SHP77 treated with DMSO at 0.1 percent for 48 hours (cell line): ENCODE measurements at regions not wholly inside any gene's neighbourhood (a gene's known extent, or its start where the extent isn't known, plus 50 kb on each side); places are given as distances from the start of the nearest gene placed in this dataset.
"Not testable (repeated sequence)": the region's sequence is repeated elsewhere in the genome, so short reads cannot be mapped to it uniquely, and the experiment has no call there.

ENCODE experiments used
- DNase-seq: peaks from one replicate; lab custom pipeline; 2025; lab: John Stamatoyannopoulos, UW

DNA sequence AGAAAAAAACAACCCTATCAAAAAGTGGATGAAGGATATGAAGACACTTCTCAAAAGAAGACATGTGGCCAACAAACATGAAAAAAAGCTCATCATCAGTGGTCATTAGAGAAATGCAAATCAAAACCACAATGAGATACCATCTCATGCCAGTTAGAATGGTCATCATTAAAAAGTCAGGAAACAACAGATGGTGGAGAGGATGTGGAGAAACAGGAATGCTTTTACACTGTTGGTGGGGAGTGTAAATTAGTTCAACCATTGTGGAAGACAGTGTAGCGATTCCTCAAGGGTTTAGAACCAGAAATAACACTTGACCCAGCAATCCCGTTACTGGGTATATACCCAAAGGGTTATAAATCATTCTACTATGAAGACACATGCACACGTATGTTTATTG lies 124.0 kb upstream of the PRICKLE1 start:
- DNase-seq: not testable (repeated sequence)

DNA sequence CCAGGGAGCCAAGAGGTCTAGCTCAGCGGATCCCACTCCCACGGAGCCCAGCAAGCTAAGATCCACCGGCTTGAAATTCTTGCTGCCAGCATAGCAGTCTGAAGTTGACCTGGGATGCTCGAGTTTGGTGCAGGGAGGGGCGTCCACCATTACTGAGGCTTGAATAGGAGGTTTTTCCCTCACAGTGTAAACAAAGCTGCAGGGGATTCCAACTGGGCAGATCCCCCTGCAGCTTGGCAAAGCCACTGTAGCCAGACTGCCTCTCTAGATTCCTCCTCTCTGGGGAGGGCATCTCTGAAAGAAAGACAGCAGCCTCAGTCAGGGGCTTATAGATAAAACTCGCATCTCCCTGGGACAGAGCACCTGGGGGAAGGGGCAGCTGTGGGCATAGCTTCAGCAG lies 118.8 kb upstream of the PRICKLE1 start:
- not testable (repeated sequence) for DNase-seq

DNA sequence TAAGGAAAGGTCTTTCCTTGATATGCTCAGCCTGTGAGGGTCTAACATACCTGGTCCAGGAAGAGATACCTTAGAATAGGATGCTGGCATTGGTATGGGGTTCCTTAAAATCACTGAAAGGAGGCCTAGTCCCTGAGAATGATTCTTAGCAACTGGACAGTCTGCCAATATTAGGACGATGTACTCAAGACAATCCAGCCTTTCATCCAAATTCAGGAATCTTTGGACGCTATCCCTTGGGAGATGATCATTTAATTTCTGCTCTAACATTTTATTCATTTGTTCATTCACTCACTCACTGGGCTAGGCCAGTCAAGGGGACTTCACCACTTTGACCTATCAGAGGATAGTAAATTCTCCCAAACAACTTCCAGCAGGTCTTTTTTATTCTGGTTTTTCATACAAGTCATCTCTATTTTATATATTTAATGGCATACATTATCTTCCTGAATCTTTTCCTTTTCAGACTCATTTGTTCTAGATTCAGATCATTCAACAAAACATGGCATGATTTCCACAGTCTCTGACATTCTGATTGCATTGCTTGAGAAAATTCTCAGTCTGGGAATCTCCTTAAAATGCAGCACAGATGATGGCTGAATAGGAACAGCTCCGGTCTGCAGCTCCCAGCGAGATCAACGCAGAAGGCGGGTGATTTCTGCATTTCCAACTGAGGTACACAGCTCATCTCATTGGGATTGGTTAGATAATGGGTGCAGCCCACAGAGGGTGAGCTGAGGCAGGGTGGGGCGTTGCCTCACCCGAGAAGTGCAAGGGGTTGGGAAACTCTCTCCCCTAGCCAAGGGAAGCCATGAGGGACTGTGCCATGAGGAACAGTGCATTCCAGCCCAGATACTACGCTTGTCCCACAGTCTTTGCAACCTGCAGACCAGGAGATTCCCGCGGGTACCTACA lies 118.0 kb upstream of the PRICKLE1 start:
- DNase-seq: no peak

DNA sequence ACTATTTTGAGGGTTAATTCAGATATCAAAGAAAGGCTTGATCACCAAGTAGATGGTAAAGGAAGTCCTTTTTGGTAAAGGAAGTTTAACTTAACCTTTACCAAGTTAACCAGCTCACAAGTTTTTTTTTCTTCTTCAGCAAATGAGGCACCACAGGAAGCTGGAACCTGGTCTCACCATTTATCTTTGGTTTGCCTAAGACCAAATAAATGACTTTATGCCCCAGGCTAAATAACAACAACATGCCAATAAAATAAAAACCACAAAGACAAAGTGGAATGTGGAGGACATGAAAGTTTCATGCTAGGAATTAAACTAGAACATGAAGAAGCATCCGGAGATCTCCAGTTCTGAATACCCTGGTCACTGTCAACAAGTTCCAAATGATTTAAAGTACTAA lies 116.8 kb upstream of the PRICKLE1 start:
- no peak for DNase-seq

DNA sequence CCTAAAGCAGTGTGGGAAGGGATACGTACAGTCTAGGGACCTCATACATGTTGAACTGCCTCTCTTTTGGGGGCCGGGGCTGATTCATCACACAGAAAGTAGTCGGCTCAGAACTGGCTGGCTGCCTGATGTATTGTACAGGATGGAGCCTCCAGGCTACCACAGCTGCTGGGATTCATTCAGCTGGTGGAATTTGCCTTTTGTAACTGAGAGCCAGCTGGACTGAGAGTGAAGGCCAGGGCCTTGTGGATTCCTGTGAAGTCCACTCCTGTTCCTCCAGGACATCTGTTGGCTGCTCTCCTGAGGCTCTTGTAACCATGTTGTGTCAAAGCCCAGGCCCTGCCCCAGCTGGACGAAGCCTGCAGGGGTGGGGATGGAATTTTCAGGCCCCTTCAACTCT lies 116.3 kb upstream of the PRICKLE1 start:
- DNase-seq: no peak

DNA sequence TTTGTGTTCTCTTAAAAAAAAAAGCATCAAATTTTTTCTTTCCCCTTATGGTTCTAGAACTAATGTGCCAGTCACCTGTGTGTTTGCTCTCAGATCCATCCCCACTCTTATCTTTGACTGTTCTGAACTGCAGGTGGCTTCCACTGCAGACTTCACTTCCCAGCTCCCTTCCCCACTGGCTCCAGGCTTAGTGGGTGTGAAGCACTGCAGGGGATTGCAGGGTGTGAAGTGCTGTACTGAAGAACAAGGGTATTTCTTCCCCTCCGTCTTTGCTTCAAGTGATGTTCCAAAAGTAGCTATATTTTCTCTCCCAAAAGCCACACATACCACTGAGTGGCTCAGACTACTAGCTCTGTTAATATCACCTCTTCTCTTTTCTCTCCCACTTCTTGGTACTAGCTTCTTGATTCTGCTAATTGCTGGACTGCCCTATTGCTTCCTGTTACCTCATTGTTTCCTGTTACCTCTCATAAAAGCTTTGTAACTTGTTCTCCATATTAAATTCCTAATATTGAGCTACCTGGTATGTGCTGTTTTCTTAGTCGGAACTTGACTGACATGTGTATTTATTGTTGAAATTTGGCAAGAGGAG lies 115.4 kb upstream of the PRICKLE1 start:
- DNase-seq: no peak

DNA sequence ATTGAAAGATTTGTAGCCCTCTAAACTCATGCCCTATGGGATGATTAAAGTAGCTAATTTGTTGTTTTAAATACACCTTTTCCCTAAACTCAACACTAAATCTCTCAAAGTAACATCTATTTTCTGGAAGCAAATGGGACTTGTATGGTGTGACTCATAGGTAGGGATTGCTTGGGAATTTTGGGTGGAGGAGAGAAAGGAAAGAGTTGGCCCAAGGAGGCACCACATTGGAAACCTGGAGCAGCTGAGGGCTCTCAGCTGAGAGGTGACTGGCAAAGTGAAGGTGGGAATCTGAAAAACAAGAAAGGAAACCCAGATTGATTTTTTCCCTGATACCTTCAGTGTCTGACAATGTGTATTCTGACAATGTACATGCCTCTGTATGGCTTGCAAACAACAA lies 114.8 kb upstream of the PRICKLE1 start:
- DNase-seq: no peak

DNA sequence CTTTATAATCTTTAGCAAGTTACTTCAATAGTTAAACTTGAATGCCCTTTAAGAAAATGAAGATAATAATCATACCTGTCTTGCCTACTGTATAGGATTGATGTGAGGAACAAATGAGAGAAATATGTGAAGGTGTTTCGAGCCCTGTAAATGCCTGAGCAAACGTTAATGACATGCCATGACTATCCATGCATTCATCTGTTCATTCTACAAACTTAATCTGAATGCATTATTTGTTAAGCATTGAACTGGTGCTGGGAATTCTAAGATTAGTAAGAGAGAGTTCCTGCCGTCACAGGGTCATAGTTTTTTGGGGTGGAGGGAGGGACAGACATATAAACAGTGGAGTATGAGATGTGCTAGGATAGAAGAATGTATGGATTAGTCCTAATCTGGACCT lies 111.5 kb upstream of the PRICKLE1 start:
- no peak for DNase-seq

DNA sequence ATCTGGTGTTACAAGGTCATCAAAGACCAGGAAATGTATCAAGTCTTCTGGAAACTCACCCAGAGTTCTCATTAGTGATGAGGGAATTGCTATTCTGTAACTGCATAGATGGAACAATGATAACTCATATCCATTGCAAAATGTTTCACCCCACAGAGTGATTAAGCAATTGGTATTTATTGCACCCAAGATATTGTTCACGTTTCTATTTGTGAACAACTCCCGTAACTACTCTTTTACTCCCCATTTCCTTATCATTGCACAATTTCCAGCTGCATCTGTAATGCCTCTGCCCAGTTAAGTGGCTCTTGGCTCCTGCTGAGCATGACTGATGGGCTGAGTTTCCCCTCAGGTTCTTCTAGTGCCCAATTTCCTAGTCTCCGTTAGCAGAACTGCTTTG lies 108.7 kb upstream of the PRICKLE1 start:
- DNase-seq: no peak

DNA sequence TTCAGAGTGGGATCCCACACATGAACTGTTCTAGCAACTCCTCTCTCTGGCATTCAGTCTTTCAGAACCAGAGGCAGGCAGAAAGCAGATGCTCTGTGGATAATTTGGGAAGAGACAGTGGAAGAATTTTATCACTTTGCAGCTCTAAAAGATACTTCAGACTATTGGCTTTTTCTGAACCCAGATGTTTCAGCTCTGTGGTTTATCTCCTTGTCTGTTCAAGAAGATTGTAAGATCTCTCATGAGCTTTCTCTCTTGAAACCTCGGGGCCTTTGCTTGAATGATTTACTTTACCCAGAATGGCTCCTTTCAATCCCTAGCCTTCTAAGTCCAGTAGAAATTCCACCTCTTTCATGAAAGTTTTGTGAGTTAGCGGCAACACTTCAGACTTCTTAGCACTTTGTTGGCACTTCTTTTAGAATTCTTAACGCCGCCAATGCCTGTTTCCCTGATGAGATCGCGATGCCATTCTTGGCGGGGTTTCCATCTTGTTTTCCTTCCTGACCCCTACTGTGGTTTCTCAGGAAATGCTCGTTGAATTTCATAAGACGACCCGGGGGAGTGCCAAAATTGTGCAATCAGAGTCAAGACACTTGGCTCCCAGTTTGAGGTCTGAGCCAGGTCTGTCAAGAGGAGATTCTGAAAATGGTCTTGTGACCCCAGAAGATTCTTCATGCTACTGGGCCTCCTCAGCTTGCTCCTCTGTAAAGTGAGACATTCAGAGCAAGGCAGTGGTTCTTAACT lies 107.0 kb upstream of the PRICKLE1 start:
- no peak for DNase-seq

DNA sequence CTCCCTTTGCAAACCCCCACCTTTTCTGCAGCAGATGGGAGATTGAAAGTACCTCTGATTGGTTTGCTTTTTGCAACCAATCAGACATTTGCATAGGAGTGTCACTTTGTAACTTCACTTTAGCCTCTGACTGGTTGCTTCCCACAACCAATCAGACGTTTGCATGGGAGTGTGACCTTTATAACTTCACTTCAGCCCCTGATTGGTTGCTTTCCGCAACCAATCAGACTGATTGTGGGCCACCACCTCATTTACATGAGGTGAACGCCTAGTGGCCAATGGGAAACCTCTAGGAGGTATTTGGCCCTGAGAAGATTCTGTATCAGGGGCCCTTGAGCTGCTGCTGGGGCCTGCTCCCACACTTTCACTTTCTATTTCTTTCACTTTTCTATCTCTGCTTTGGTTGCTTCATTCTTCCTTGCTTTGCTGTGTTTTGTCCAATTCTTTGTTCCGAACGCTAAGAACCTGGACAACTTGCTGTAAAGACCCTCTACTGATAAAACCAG lies 106.0 kb upstream of the PRICKLE1 start:
- no peak for DNase-seq

DNA sequence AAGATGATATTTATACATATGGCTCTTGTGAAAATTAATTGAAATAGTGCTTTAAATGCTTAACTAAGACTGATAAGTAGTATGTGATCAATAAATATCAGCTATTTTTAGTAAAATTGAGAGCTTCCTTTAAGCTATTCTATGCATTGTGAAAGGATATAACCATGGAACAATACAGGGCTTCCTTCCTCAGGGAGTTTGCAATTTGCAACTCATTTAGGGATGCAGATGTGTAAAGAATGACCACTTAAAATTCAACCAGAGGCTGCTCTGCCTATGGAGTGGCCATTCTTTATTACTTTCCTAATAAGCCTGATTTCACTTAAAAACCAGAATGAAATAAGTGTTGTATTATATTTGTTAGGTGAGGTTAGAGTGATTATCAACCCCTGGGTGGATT lies 103.2 kb upstream of the PRICKLE1 start:
- no peak for DNase-seq

DNA sequence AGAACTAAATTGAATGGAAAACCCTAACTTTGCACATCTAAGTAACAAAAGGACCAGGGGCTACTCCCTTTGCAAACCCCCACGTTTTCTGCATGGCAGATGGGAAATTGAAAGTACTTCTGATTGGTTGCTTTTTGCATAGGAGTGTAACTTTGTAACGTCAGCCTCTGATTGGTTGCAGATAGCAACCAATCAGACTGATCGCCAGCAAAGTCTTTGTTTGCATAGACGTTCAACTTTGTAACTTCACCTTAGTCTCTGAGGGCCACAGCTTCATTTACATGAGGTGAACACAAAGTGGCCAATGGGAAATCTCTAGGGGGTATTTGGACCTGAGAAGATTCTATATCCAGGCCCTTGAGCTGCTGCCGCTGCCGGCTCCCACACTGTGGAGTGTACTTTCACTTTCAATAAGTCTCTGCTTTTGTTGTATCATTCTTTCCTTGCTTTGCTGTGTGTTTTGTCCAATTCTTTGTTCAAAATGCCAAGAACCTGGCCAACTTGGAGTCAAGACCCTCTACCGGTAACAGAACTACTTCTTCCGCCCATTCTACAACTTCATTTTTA lies 102.5 kb upstream of the PRICKLE1 start:
- DNase-seq: no peak

DNA sequence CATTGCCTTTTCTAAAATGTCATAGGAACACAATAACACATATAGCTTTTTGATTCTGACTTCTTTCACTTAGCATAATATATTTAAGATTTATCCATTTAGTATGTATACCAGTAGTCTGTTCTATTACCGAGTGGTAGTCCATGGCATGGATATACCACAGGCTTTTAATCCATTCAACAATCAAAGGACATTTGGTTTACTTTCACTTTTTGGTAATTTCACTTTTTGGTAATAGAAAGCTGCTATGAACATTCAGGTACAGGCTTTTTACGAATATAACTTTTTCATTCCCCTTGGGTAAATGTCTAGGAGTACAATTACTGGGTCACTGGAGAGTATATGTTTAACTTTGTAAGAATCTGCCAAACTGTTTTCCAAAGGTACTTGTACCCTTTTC lies 100.7 kb upstream of the PRICKLE1 start:
- DNase-seq: no peak

DNA sequence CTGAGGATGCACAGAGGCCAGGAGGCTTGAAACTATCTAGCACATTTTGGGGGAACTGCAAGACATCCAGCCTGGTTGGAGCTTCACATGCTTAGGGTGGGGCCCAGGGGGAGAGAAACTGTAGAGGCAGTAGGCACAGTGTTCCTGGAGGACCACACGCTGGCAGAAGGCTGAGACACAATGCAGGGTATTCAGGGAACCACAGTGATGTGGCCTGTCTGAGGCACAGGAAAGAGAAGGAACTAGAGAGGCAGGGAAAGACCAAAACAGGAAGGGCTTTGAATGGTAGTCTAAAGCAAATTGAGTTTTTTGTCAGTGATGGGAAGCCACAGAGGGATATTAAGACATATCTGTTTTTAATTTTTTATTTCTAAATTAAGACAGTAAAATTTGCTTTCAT lies 100.2 kb upstream of the PRICKLE1 start:
- DNase-seq: no peak

DNA sequence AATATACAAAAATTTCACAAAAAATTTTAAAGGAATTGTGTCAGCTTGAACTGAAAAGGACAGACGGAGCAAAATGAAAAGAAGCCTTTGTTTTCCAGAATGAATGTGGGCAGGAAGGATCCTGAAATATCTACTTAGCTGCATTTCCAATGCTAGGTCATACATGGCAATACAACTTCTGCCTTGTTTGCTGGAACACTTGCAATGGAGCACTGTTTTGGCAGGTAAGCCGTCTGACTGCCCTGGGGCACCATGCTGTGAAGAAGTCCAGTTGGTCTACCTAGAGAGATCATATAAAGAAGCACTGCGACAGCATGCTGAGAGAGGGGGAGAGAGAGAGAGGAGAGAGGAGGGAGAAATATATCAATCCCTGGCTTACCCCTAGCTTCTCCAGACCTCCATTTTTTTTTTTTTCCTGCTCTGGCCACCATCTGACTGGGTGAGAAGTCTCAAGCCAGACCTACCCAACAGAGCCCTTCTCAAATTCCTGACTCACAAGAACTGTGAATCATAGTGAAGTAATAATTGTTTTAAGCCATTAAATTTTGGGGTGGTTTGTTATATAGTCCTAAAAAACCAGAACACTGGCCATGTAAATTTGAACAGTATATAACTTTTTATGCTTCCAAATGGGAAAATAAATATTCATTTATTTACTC lies 97.1 kb upstream of the PRICKLE1 start:
- no peak for DNase-seq

DNA sequence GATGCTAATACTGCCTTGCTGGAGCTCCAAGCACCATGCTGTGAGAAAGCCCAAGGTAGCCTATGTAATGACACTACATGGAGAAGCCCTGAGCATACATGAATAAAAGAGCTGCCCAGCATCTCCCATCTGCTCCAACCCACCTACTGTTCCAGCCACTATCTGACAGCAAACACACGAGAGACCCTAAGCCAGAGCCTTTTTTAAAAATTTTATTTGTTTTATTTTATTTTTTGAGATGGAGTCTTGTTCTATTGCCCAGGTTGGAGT lies 95.2 kb upstream of the PRICKLE1 start:
- no peak for DNase-seq

DNA sequence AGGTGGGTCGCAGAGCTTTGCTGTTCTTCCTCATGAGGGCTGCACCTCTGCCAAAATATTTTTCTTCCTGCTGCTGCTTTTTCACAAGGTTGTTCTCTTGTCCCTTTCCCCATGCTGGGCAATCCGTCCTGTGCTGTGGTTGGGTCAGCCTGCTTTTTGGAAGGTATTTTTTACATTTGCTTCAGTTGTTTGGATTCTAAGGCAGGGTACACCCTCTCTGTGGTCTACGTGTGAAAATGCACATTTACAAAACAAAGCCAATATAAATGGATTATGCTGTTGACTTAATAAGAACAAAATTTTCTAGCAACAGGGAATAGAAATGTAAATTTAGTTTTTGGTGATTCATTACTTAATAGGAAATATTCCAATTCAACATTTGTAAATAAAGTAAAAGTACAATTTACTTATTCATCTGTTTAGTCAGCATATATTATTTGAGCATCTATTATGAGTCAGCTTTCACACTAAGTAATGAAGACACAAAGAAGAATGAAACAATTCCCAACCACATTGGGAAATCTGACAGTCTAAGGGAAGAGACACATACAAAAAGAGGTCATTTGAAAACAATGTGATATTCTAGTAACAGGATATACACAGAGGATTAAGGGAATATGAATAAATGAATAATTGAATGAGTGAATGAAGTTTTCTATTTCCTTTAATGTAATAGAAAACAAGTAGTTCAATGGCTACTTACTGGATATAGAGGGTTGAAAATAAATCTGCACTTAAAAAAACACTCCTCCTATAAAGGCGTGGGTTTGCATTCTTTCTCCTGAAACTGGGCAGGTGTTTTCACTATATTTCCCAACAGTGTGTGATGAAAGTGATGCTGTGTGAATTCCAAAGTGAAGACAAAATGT lies 94.6 kb upstream of the PRICKLE1 start:
- no peak for DNase-seq

DNA sequence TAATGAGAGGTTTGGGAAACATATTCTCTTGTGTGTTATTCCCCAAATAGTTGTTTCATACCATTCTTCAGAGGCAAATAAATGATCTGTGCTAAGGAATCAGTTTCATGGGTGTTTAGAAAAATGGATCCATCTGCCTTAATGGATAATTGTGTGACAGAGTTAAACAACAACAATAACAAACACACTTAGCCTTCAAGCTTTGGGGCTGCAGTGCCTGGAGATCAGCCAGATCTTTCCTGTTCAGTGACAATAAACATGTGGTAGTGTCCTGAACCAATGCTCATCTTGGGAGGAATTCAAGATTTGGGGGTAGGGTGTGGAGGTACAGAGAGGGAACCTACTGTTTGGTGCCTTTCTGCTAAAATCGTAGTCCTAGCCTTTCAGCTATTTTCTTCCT lies 93.7 kb upstream of the PRICKLE1 start:
- DNase-seq: no peak

DNA sequence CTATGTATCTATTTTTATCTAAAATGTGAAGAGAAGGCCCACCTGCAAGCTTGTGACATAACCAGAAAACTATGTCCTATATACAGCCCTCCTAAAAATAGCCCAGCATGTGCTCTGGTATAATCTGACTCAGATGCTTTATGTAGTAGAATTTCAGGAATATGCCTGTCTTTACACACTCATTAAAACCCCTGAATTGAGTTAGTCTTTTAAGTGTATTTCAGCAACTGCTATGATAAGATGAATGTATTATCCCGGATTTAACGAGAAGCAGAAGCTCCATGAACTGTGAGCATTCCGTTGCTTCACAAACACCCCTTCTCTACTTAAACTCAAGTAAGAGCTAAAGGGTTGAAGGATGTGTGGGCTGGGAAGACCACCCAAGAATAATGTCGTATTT lies 89.9 kb upstream of the PRICKLE1 start:
- DNase-seq: no peak

DNA sequence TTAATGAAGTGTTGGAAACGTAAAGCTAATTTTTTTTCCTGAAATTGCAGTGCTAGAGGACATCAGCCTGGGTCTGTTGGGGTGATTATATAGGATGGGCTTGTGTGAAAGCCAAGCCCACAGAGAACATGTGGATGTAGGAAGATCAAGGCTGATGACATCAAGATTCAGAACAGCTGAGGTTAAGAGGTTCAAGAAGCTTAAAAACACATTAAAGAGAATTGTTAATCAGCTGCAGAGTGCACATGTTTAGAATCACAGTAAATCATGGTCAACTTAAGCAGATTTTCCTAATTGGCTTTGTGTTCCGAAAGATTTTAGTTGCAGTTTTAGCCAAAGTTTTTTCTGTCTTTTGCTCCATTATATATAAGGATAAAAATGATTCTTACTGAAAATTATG lies 87.9 kb upstream of the PRICKLE1 start:
- no peak for DNase-seq
